NCI-H2029 (cell line): ENCODE measurements at regions not wholly inside any gene's neighbourhood (a gene's known extent, or its start where the extent isn't known, plus 50 kb on each side); places are given as distances from the start of the nearest gene placed in this dataset.

Experiments
- DNase-seq: peaks from one replicate; lab custom pipeline; 2025; lab: John Stamatoyannopoulos, UW

GRCh38 chr2:19784456-19784855 lies 117.3 kb downstream of the TTC32 start:
- no peak for DNase-seq

GRCh38 chr2:19783935-19784334 lies 117.8 kb downstream of the TTC32 start:
- no peak for DNase-seq

DNA sequence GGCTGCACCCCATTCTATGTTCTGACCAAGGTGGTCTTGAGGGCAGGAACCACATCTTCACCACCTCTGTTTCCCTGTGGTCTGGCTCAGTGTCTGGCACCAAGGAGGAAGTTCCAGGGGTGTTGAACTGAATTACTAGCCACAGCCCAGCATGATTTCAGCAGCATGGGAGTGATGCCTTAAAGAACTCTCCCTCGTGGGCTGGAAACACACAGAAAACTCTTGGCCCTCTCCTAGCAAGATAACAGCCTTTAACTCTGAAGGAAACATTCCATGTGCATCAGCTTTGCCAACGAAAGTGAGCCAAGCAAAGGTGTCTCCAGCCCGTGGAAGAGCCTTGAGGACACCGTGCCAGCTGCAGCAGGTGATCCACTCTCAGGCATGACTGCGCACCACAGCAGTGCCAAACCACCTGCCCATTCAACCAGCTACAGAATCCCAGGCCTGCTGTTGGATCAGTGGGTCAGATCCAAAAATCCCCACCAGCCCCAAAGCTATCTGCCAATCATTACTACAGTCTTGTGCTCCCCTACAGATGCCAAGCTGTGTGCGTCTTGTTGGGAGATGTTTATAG lies 124.8 kb downstream of the TTC32 start:
- peak; percentile 64 for DNase-seq

DNA sequence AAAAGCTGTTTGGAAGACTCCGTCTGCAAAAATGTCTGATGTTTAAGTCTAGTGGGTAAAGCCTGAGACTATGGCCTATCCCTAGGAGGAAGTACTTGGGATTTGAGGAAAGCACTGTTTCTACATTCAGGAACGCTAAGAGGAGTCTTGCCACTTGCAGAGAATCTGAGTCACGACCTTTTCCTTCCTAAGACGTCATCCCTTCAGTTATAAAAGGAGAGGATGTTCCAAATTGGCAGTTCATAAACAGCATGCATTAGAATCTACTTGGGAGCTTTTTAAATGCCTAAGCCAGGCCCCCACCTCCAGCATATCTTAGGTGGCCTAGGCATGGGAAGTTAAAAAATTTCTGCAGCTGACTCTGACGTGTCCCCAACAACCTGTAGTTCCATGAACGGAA lies 125.9 kb downstream of the TTC32 start:
- DNase-seq, result no peak

DNA sequence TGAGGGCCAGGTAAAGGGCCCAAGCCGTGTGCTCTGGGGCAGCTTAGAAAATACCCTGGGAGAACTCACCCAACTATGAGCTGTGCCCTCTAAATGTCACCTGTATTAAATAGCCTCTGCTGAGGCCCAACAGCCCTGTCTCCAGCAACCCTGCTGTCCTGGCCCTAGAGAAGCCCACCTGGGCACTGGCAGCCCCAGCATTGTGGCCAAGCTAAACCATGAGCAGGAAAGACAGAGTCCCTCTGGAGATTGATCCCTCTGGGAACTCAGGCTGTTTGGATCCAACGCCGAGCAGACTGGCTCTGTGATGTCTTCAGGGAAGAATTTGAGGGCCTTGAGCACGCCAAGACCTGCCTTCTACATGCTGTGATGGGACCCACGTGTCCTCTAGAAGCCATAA lies 126.5 kb downstream of the TTC32 start:
- no peak for DNase-seq

DNA sequence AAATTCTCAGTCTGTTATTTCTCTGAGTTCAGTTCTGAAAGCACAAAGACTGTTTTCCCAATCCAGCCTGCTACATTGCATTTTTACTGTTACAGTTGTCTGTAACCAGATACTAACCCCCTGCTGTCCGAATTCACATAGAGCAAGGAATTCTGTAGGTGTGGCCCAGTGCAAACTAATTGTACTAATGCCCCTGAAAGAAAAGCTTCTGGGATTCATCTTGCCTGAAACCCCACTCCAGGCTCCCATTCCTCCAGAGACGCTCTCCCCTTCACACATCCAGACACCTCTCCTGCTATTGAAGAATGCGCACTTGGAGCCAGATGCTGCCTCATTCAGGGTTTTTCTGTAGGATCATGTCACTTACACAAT lies 127.0 kb downstream of the TTC32 start:
- DNase-seq, result no peak

DNA sequence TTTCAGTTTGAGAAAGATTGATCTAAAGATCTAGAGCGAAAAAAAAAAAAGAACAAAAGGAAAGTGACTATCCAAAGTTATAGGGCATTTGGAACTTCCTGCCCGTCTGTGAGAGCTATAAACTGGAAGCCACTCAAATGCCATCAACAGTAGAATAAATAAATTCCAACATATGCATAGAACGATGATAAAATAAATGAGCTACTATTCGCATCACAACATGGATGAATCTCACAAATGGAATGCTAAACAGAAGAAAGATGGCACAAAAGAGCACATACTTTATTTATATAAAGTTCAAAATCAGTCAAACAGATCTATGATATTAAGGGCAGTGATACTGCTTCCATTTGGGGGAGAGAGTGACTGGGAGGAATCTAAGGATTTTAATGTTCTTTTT lies 128.8 kb downstream of the TTC32 start:
- DNase-seq, result no peak

GRCh38 chr2:19769513-19769912 lies 132.3 kb downstream of the TTC32 start:
- DNase-seq, result no peak

DNA sequence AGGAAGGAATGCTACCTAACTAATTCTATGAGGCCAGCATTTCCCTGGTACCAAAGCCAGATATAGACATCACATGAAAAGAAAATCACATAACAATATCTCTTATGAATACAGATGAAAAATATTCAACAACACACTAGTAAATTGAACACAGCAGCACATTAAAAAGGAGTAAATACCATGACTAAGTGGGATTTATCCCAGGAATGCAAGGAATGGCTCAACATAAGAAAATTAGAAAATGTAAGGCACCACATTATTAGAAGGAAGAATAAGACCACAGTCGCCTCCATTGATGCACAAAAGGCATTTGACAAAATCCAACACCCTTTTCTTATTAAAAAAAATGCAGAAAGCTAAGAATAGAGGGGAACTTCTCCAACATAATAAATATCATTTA lies 133.9 kb downstream of the TTC32 start:
- no peak for DNase-seq

DNA sequence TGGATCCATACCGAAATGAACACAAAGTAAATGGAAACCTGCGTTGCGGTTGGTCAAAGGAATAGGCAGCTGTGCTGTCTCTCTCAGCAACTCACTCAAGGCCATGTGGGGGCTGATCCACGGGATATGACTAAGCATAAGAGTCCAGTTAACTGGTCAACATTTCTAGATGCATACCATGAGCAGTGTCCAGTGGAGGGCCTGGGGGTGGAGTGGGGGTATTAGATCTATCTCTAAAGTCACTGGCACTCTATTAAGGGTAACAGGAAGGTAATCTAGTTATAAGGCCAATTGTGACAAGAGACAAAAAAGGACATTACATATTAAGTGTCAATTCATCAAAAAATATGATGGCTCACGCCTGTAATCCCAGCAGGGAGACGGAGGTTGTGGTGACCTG lies 136.8 kb downstream of the TTC32 start:
- no peak for DNase-seq

DNA sequence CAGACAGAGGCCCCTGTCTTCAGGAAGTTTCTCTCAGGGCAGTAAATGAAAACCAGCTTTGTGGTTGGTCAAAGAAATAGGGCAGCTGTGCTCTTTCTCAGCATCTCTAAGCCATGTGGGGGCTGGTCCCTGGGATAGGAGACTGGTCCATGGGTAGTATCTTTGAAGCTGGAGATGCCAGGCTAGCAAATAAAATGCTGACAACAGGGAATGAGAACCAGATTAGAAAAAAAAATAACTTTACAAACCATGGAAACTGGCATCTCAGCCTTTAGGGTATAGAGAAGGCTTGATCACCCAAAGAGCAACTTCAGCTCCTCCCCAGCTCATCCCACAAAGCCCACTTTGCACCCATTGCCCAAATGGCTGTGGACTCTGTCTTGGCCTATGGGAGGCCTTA lies 138.1 kb downstream of the TTC32 start:
- DNase-seq, result no peak

DNA sequence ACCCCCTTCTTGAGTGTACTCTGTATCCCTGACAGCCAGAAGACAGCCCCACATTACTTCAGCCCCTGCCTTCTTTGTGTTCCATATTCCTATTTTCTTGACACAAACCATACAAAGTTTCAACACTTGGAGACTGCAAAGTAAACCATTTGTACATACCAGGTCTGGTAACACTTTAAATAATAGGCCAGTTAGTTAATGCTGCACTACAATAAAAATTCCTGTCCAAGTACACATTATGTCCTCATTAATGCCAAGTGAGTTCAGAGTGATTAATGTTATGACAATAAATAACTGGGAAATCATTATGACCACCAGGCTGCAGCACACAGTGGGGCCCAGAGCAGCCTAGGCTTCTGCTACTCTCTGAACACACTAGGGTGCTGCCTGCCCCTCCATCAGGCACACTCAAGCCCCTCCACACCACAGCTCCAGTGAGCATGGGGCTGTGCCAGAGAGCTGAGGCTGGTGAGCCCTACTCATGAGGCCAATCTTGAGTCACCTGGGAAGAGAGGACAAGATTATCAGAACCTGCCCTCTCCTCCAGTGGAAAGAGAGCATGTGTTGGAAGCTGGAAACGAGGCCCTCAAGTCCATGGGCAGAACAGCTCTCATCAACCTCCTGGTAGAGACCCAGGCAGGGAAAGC lies 138.7 kb downstream of the TTC32 start:
- no peak for DNase-seq

DNA sequence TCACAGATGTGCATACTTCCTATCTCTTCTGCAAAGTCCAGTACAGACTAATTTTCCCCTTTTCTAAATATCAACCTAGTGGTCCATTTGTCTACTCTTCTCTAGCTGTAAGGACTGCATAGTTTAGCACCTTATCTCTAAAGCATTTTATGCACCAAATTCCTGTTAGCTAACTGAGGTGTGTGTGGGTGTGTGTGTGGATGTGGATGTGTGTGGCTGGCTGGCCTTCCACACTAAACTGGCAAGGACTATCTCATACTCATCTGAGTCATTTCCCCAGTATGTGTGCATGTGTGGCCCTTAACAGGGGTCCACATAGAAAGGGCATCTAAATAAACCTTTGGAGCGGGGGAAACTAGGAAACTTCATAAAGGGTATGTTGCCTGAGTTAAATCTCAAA lies 139.6 kb downstream of the TTC32 start:
- no peak for DNase-seq

- no peak for DNase-seq
Measured at GRCh38 chr2:19759880-19760279, 141.9 kb downstream of the TTC32 start.

DNA sequence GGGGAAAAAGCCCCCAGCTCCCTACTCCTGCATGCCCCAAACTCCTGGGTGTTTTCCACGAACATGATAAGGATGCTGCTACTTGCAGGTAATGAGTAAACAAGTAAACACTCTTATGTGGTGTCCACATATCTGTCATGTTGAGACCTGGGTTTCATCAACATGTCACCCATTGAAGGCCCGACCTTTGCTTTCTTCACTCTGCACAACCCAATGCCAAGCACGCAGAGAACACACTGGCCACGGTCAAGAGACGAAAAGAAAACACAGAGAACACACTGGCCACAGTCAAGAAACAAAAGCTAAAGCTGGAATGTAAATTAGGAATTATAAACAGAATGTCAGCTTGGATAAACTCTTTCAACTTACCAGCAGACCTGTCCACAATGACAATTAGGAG lies 143.1 kb downstream of the TTC32 start:
- no peak for DNase-seq

- DNase-seq, result no peak
Measured at GRCh38 chr2:19757586-19757985, 144.2 kb downstream of the TTC32 start.

DNA sequence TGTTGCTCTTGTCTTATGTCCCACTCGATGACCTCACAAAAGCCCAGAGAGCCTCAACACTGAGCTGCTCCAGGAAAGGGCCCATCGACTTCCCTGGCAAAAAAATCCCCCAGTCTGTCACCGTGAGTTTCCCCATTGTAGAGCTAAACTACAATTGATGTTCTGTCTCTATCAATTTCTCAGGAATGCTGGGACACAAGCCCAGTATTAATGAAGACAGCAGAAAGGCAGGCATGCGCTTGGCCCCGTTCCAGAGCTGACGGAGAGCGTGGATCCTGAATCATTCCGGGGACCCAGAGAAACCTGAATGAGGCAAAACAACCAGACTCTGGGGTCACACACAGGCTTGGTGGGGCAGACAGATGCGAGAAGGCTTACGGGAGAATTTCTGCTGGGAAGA lies 146.9 kb downstream of the TTC32 start:
- no peak for DNase-seq

DNA sequence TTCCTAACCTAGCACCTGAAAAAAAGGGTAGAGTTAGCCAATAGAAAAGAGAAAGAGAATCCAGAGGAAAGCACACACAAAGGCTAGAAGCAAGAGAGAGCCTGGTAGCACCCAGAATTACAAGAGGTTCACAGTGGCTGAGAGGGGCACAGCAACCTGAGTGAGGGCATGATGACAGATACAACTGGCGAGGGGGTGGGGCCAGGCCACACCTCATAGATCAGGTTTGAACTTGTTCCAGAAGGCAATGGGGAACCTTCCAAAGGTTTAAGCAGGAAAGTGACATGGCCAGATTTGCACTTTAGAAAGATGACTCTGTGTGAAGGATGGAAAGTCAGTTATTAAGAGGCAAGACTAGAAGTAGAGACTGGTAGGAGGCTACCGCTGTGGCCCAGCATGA lies 148.0 kb downstream of the TTC32 start:
- no peak for DNase-seq

- DNase-seq, result no peak
Measured at GRCh38 chr2:19753314-19753713, 148.5 kb downstream of the TTC32 start.

- no peak for DNase-seq
Measured at GRCh38 chr2:19752500-19752899, 149.3 kb downstream of the TTC32 start.

DNA sequence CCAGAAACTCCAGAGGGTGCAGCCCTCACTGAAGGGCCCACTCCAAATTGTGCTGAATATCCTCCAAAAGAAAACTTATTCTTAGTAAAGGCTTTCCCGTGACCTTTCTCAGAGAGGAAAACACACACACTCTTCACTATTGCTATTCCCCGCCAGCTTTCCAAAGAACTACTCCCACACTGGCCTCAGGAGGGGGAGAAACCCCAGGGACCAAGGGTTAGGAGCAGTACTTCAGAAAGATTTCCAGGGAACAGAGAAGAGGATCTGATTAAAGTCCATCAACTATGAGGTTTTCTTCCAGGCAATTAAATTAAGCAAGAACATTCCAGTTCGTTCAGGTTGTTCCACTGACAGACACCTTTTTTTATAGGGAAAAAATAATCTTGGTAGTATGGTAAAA lies 150.2 kb downstream of the TTC32 start:
- no peak for DNase-seq

- DNase-seq, result no peak
Measured at GRCh38 chr2:19750136-19750535, 151.6 kb downstream of the TTC32 start.

DNA sequence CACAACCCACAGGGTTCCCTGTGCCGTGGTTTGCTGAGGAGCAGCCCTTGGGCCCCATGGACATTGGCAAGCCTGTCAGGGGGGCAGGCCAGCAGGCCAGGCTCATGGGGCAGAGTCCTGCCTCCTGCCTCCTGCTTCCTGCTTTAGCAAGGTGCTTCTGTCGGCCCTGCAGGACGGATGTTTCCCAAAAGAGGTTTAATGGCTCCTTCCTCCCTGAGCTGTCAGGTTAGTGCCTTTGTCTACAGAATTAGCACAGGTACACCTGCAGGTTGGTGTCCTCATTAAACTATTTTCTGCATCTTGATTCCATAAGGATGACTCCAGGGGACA lies 152.3 kb downstream of the TTC32 start:
- DNase-seq, result no peak

- DNase-seq, result no peak
Measured at GRCh38 chr2:19748711-19749506, 152.9 kb downstream of the TTC32 start.
